ENCODE measurements at regions not wholly inside any gene's neighbourhood (a gene's known extent, or its start where the extent isn't known, plus 50 kb on each side); places are given as distances from the start of the nearest gene placed in this dataset.
A peak's percentile ranks its signal among the peaks of the same experiment; 100 is the strongest.
"Not testable (repeated sequence)": the region's sequence is repeated elsewhere in the genome, so short reads cannot be mapped to it uniquely, and the experiment has no call there.

DNA sequence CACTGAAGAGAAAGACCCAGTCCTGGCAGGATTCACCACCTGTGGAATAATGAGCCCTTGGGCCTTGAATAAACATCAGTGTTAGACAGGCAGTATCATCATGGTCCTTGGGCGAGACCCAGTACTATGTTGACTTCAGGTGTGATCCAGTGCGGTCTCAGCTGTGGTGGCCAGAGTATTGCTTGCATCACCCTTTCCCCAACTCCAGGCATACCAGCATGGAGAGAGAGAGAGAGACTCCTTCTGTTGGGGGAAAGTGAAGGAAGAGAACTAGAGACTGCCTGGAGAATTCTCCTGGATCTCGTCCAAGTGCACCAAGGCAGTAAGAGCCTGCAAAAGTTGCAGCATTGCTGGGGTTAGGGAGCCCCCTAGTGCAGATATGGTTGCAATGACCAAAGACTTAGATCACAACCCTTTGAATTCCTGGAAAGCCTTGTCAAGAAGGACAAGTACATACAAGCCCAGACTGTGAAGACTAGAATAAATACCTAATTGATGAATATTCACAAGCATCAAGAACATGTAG is 61.1 kb upstream of the VAMP7 start:
- peak; percentile 29 for DNase-seq

DNA sequence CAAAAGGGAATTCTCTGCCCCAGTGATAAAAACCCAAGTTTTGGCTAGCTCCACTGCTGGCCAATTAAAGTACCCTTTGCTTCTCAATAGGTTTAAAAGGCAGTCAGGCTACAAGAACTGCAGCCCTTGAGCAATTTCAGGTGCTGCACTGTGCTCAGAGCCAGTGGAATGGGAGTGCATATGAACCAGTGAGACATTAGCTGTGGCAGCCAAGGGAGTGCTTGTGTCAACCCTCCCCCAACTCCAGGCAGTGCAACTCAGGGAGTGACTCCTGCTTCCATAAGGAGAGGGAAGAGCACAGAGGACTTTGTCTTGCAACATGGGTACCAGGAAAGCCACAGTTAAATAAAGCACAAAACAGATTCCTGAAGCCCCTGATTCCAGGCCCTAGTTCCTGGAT is 61.6 kb upstream of the VAMP7 start:
- DNase-seq, result no peak

DNA sequence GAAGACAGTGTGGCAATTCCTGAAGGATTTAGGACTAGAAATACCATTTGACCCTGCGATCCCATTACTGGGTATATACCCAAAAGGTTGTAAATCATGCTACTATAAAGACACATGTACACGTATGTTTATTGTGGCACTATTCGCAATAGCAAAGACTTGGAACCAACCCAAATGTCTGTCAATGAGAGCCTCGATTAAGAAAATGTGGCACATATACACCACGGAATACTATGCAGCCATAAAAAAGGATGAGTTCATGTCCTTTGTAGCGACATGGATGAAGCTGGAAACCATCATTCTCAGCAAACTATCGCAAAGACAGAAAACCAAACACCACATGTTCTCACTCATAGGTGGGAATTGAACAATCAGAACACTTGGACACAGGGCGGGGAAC is 66.8 kb upstream of the VAMP7 start:
- not testable (repeated sequence) for DNase-seq

DNA sequence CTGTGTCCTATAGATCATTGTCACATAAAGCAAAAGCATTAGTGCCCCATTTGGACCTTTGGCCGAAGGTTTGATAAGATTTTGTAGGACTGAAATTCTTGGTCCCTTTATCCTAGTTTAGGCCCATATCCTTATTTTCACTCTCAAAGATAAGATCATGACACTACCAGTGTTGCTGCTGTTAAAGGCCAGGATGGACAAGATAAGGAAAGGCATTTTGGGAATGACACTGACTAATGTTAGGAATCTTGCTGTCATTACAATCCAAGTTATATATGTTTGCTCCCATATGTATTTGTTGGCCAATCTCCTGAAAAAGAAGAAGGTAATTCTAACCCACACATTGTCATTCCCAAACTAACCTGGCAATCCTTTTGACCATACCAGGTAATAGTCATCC is 101.3 kb upstream of the VAMP7 start:
- DNase-seq, result no peak

DNA sequence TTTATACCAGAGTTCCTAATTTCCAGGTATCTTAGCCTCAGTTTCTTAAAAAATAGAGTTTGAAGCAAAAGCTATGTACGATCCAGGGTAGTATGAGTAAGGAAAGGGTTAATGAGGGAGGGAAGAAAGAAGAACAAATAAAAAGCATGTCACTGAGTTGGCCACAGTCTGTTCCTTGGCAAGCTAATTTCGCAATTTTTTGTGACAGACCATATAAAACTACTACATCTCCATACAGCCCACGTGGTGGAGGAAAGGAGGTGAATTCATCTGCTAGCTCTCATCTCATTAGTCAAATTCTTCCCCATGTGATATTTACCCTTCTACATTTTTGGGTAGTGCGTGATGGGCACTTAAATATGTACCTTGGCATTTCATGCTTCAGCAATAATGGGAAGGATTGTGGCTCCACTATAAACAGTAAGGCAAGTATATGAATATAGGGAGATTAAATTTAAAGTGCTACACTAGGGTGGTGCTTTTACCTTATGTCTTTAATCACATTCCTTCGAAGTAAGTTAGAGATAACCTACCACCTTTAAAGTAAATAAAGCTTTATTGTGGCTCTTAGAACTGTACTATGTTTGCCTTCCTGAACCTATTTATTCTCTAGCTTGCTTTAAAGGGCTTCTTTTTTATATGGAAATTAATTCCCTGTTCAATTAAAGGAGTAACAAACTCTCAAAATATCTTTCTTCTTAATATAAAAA is 102.1 kb upstream of the VAMP7 start:
- DNase-seq, result no peak

DNA sequence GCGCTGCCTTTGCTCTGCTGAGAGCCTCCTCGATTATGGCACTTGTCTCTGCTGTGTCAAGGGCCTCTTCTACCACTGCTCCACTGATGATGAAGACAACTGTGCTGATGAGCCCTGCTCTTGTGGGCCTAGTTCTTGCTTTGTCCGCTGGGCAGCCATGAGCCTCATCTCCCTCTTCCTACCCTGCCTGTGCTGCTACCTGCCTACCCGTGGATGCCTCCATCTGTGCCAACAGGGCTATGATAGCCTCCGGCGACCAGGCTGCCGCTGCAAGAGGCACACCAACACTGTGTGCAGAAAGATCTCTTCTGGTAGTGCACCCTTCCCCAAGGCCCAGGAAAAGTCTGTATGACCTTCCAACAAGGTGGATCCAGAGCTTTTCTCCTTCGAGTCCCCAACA is 106.8 kb upstream of the VAMP7 start:
- no peak for DNase-seq

DNA sequence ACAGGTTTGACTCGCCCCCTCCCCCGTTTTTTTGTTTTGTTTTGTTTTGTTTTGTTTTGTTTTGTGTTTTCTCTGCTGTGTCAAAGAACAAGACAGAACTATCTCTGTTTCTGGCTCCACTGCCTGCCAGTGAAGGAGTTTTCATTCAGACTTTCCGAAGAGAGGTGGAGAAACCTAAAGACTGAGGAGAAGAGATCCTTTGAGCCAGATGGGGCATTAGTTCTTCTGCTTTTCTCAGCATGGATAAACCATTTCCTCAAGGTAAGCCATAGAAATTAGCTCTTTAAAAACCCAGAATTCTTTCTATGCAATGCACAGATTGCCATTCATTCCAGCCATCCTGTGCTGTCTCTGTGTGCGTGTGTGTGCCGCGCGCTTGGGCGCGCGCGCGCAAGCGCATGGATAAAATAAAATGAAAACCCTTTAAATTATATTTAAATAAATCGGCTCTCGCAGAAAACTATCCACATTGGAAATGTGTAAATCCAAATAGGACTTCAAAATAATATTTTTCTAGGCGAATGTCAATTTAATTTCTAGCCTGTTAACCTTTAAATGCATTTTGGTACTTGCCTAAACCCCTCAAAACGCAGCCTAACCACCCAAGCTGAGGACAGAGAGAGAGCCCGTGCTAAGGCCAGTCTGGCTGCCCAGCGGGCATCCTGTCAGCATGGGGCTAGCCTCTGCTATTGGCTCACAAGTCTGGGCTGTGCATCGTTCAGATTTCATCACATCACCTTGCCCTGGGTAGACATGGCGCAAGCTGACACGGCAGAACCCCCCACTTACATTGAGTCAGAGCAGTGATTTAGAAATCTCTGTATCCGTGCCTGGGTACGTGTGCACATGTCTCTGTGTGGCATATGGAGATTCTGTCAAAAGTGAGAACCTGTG is 113.0 kb upstream of the VAMP7 start:
- DNase-seq, result no peak

DNA sequence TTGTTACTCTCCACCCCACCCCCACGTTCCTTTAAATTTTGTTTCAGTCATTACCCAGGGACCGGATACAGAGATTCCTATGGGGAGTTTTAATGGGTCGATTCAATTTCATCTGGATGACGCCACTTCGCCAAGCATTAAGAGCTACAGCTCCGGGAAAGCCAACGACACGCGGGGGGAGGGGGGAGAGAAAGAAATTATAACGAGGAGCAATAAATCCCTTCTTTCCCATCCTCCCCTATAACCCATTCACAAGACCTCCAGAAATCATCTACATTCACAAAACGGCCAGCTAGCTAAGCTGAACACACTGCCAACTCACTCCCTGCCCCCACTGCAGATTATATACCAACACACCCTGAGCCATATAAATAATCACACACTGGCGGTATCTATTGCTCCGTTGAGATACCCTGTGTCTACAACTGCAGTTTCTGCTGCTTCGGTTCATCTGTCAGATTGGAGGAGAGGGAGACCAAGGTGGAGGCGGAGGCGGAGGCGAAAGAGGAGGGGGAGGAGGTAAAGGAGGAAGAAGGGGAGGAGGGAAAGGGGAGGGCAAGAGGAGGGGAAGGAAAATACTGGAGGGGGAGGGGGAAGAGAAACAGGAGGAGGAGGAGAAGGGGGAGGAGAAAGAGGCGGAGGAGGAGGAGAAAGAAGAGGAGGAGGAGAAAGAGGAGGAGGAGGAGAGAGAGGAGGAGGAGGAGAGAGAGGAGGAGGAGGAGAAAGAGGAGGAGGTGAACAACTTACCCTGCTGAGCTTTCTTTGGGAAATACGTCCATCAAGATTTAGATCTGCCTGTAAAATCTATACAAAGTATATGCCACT is 113.9 kb upstream of the VAMP7 start:
- peak; percentile 5 for DNase-seq

DNA sequence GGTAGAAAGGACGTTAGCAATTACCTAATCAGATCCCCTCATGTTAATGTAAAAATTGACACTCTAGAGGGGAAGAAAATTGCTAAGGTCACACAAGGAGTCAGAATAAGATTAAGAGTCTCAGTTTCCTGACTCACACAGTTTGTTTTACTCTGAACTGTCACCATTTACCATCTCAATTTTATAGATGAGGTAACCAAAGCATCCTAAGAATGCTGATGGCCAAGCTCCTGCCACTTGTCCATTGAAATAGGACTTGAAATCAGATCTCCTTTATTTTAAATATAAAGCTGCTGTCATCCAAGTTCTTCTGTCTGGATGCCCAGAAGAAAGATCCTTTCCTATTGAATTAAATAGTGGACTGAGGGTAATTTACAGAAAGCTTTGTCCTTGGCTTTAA is 114.8 kb upstream of the VAMP7 start:
- DNase-seq, result no peak

DNA sequence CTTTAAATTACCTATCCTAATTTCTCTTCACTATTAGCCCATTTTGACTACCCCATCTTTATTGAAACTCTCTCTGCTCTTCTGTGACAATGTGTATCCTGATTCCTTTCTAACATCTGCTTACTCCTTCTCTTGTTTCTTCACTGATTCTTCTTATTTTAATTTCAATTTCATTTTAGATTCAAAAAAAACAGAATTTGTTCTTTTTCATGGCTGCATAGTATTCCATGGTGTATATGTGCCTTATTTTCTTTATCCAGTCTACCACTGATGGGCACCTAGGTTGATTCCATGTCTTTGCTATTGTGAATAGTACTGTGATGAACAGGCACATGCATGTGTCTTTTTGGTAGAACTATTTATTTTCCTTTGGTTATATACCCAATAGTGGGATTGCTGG is 120.0 kb upstream of the VAMP7 start:
- DNase-seq, result no peak

DNA sequence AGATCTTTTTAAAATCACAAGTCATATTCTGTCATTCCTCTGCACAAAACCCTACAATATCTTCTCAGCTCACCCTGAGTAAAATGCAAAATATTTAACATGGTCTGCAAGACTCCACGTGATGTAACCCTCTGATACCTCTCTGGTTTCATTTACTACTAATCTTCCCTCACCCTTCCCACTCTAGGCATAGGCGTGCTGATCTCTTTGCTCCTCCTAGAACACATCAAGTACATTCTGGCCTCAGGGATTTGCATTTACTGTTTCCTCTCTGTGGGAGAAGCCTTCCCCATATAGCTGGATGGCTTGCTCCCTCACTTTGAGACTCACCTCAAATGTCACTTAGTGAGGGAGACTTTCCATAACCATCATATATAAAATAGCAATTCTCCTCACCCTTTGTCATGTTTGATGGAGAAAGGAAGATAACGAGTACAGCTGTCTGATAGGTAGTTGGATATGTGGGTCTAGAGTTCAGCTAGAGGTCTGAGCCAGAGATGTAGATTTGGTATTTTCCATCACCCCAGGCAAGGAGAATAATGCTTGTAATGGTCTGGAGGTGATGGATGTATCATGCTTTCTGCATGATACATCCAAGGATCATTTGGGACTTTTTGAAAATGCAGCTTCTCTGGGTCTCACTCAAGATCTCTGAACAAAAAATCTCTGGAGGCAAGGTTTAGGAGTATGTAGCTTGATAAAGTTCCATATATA is 123.9 kb upstream of the VAMP7 start:
- no peak for DNase-seq

DNA sequence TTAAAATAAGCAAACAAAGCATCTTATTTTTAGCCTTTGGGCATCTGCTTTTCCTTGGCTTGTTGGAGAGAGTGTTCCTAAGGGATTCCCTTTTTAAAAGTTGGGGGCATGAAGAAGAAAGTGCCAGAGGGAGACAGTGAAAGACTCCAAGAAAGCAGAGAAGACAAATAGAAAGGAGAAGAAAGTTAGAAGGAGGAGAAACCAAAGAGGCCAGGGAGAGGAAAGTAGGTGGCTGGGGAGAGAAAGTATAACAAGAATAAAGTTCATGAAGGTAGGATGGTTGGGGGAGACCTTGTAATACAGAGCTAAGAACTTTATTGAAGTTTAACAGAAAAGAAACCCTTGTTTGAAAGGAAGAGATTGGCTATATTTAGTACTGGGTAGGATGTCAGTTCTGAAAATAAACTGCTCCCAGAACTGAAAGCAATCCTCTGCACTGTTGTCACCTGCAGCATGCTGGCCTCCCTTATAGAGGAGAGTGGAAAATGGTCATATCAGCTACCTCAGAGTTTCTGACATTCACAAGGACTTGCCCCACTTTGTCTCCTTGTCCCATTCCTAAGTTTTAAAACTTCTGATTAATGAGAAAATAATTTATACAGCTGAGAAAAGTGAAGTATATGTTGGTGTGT is 125.3 kb upstream of the VAMP7 start:
- no peak for DNase-seq

DNA sequence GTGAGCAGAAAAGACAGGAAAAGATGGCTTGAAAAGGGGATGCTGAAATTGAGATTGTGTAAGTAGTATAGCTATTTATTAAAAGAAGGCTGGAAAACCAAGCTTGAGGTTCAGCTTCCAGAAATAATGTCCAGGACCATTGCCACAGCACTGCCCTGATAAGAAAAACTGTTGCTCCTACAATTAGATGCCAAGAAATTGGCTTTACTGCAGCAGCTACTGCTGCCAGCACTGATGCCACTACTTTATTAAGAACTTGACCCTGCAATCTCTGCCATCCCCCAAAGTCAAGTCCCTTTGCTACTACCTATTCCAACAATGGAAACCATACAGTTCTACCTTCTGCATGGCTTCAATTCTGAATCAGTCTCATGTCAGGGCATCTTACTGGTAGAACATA is 130.0 kb upstream of the VAMP7 start:
- no peak for DNase-seq

DNA sequence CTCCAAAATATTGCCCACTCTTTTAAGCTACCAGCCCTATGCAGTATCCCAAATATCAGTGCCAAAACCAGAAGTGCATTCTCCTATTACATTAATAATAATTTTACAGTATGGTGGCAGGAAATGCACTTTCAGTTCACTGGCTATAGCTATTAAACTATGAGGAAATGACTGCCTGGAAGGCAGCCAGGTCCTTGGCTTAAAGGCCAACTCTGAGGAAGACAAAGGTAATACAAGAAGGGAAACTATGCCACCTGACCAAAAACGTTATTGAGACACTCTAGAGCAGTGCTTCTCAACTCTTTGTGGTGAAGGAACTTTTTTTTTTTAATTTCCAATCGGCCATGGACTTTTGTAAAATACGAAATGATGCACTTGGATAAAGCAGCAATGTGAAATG is 133.6 kb upstream of the VAMP7 start:
- no peak for DNase-seq

DNA sequence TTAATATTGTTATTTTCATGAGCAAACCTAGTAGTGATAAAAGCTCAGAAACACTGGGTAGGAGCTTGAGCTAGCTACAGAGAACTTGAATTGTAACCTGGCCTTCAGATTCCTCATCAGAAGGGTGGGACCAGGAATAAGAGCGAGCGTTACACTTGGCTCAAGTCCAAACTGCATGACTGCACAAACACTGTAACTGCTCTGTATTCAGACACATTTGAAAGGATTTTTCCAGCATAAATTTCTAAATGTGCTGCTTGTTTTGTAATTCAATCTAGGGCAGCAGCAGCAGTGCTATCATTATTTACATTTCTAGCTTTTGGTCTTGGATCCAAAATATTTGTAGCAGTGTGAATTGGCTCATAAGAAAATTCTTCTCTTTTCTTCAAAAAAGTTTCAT is 133.0 kb upstream of the TMLHE start:
- DNase-seq, result no peak

DNA sequence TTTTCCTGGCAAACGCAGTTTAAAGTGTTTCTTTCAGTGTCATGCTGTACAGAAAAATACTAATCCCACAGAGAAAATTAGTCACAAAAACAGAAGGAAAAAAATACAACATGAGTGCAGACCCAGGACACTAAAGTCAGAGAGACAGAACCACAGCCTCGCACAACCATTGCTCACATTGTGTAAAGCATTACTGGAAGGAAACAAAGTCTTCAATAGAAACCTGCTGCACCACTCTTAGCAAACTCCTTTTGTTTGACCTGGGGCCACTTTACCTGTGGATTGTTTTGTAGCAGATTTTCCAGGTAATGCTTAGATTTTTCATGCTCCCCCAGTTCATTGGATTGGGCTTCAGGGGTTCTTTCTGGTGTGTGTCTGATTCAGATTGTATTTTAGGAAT is 131.8 kb upstream of the TMLHE start:
- DNase-seq, result no peak

DNA sequence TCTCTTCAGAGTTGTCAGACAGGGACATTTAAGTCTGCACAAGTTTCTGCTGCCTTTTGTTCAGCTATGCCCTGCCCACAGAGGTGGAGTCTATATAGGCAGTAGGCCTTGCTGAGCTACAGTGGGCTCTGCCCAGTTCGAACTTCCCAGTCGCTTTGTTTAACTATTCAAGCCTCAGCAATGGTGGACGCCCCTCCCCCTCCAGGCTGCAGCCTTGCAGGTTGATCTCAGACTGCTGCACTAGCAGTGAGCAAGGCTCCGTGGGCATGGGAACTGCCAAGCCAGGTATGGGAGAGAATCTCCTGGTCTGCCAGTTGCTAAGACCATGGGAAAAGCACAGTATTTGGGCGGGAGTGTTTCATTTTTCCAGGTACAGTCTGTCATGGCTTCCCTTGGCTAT is 115.6 kb upstream of the TMLHE start:
- not testable (repeated sequence) for DNase-seq

DNA sequence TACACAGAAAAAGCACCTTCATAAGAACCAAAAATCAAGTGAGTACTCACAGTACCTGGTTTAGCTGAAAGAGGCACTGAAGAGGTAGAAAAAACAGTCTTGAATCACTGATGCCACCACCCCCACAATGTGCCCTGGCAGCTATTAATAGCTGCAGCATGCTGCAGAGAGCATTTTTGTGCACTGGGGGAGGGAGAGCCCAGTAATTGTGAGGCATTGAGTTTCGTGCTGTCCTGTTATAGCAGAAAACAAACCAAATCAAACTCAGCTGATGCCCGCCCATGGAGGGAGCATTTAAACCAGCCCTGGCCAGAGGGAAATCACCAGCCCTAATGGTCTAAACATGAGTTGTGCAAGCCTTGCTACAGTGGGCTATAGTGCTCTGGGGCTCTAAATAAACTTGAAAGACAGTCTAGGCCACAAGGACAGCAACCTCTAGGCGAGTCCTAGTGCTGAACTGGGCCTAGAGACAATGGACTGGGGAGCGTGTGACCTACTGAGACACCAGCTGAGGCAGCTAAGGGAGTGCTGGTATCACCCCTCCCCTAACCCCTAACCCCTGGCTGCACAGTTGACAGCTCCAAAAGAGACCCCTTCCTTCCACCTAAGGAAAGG is 106.3 kb upstream of the TMLHE start:
- DNase-seq, result no peak

DNA sequence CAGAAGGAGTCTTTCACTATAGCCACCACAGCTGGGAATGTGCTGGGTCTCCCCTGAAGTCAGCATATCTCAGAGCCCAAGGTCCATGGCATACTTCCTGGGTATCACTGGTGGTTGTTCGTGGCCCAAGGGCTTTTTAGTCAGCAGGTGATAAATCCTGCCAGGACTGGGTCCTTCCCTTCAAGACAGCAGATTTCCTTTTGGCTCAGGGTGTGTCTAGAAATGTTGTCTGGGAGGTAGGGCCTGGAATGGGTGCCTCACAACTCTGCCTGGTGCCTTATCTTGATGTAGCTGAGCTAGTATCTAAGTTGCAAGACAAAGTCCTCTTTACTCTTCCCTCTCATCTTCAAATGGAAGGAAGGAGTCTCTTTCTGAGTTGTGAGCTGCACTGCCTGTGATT is 102.4 kb upstream of the TMLHE start:
- no peak for DNase-seq

DNA sequence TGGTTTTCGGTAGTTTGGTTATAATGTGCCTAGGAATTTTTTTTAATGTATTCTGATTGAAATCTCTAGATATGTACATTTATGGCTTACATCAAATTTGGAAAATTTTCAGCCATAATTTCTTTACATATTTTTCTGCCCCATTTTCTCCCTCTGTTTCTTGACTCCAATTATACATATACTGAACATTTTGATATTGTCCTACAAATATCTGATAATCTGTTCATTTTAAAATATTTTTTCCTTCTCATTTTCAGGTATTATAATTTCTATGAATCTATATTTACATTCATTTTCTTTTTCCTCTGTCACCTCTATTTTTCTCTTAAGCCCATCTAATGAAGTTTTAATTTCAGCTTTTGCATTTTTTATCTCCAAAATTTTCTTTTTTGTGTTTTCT is 82.7 kb upstream of the TMLHE start:
- no peak for DNase-seq

DNA sequence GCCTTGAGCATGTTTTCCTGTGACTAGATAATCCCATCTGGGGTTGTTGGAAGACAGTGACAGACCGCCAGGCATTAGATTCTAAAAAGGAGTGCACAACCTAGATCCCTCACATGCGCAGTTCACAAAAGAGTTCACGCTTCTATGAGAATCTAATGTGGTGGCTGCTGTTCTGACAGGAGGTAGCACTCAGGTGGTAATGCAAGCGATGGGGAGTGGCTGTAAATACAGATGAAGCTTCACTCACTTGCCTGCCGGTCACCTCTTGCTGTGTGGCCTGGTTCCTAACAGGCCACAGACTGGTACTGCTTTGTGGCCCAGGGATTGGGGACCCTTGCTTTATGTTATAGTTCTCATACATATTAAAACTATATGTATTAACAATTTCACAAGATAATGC is 81.9 kb upstream of the TMLHE start:
- no peak for DNase-seq

DNA sequence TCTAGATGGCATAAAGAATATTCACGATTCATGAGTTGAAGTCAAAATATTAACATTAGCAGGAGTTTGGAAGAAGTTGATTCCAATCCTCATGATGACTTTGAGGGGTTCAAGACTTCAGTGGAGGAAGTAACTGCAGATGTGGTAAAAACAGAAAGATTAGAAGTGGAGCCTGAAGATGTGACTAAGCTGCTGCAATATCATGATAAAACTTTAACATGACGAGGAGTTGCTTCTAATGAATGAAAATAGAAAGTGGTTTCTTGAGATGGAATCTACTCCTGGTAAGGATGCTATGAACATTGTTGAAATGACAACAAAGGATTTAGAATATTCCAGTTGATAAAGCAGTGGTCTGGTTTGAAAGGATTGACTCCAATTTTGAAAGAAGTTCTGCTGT is 70.1 kb upstream of the TMLHE start:
- DNase-seq, result no peak

Data from stimulated activated CD4-positive, alpha-beta T cell treated with anti-CD3 and anti-CD28 coated beads, Interleukin-1b, Interleukin-23, amount 100 ng/mL, for 48 hours (primary cell).